AG04449 (cell line): ENCODE measurements at regions not wholly inside any gene's neighbourhood (a gene's known extent, or its start where the extent isn't known, plus 50 kb on each side); places are given as distances from the start of the nearest gene placed in this dataset.

ENCODE experiments used
- CTCF ChIA-PET: fragments of 350-600 bp; formaldehyde crosslinking; extraction: SDS; loops from one replicate; lab custom pipeline; 2021; ENCODE audit warnings: antibody characterized with exemption; lab: Yijun Ruan, JAX
- POLR2A ChIA-PET: fragments of 400-600, 350-600 bp; formaldehyde crosslinking; extraction: SDS; loops from one replicate; lab custom pipeline; 2020; ENCODE audit warnings: antibody characterized with exemption, inconsistent platforms; lab: Yijun Ruan, JAX
- DNase-seq: peaks from one replicate; pipeline ENCODE4 v3.0.0-alpha.2; 2010; ENCODE audit warnings: low read depth, low spot score
- H3K4me3 ChIP-seq: 2 replicates; pipeline ENCODE4 v1.5.1; 2011; ENCODE audit warnings: low read depth, mild to moderate bottlenecking, control low read depth, low read length
- CTCF ChIP-seq: IDR thresholded peaks from one replicate; pipeline ENCODE4 v1.5.1; 2011; ENCODE audit warnings: mild to moderate bottlenecking, moderate library complexity, low read length, control low read depth, inconsistent platforms; ENCODE audit not compliant: insufficient read depth; ENCODE audit errors: missing control alignments

GRCh38 chr3:186487819-186488218, 56.4 kb downstream of the CRYGS start:
- ChIA-PET CTCF (no interaction called here), POLR2A (no interaction called here)
- no peak overlapping the region for H3K4me3 ChIP-seq
- DNase-seq: no peak
- no peak for TF ChIP-seq CTCF

GRCh38 chr3:186487037-186487436, 57.1 kb downstream of the CRYGS start:
- ChIA-PET CTCF (no interaction called here), POLR2A (no interaction called here)
- H3K4me3 ChIP-seq: no peak overlapping the region

GRCh38 chr3:186483611-186484340, 60.4 kb downstream of the CRYGS start:
- TF ChIP-seq CTCF: no peak
- ChIA-PET CTCF (no interaction called here), POLR2A (no interaction called here)

More at GRCh38 chr3:186487037-186487436, 57.1 kb downstream of the CRYGS start:
- no peak for TF ChIP-seq CTCF
- no peak for DNase-seq

GRCh38 chr3:186481526-186481925, 62.7 kb downstream of the CRYGS start:
- POLR2A ChIA-PET: no interaction called here
- no peak overlapping the region for H3K4me3 ChIP-seq
- TF ChIP-seq CTCF: no peak
- DNase-seq: no peak
- CTCF ChIA-PET: no interaction called here

More at GRCh38 chr3:186483611-186484340, 60.4 kb downstream of the CRYGS start:
- H3K4me3 ChIP-seq: no peak overlapping the region
- no peak for DNase-seq

GRCh38 chr3:186477876-186478275, 66.3 kb downstream of the CRYGS start:
- no peak overlapping the region for H3K4me3 ChIP-seq
- ChIA-PET POLR2A (no interaction called here), CTCF (no interaction called here)
- DNase-seq: no peak
- TF ChIP-seq CTCF: no peak

GRCh38 chr3:186477033-186477432, 67.1 kb downstream of the CRYGS start:
- POLR2A ChIA-PET: no interaction called here
- CTCF ChIA-PET: interaction anchor here (1.2 kb wide), 1 partner anchor 11 kb away, joined by 3 read pairs; no protein-coding TSS in a partner anchor
- no peak for DNase-seq
- TF ChIP-seq CTCF: no peak
- H3K4me3 ChIP-seq: no peak overlapping the region
